HG02571 (cell line): ENCODE measurements at regions not wholly inside any gene's neighbourhood (a gene's known extent, or its start where the extent isn't known, plus 50 kb on each side); places are given as distances from the start of the nearest gene placed in this dataset.
"Not testable (repeated sequence)": the region's sequence is repeated elsewhere in the genome, so short reads cannot be mapped to it uniquely, and the experiment has no call there.

Source experiments
- ATAC-seq: cut with Tn5 transposase; IDR thresholded peaks from one replicate; pipeline ENCODE4 v1.9.1; 2021; ENCODE audit warnings: mild to moderate bottlenecking, moderate library complexity; ENCODE audit not compliant: unreplicated experiment

GRCh38 chr5:136631186-136631585 lies 265.8 kb upstream of the TRPC7 start:
- ATAC-seq = no peak

- ATAC-seq = no peak
These were observed 263.9 kb upstream of the TRPC7 start for GRCh38 chr5:136629125-136629792.

- ATAC-seq = no peak
These were observed 261.2 kb upstream of the TRPC7 start for GRCh38 chr5:136626531-136626930.

GRCh38 chr5:136622747-136623146 lies 257.4 kb upstream of the TRPC7 start:
- no peak for ATAC-seq

- ATAC-seq = no peak
These were observed 256.4 kb upstream of the TRPC7 start for GRCh38 chr5:136621743-136622142.

- ATAC-seq = no peak
These were observed 255.3 kb upstream of the TRPC7 start for GRCh38 chr5:136620621-136621020.

- no peak for ATAC-seq
These were observed 254.7 kb upstream of the TRPC7 start for GRCh38 chr5:136620016-136620419.

- ATAC-seq = no peak
These were observed 254.2 kb upstream of the TRPC7 start for GRCh38 chr5:136619556-136619955.

- ATAC-seq = no peak
These were observed 250.1 kb upstream of the TRPC7 start for GRCh38 chr5:136615251-136616119.

- no peak for ATAC-seq
These were observed 247.9 kb upstream of the TRPC7 start for GRCh38 chr5:136613230-136613629.

- ATAC-seq = no peak
These were observed 240.3 kb upstream of the TRPC7 start for GRCh38 chr5:136605638-136606037.

GRCh38 chr5:136600306-136600705 lies 235.0 kb upstream of the TRPC7 start:
- ATAC-seq = no peak

GRCh38 chr5:136598802-136599404 lies 233.6 kb upstream of the TRPC7 start:
- ATAC-seq = no peak

- no peak for ATAC-seq
These were observed 229.1 kb upstream of the TRPC7 start for GRCh38 chr5:136594416-136594815.

GRCh38 chr5:136590581-136590980 lies 225.2 kb upstream of the TRPC7 start:
- ATAC-seq = no peak

- no peak for ATAC-seq
These were observed 220.9 kb upstream of the TRPC7 start for GRCh38 chr5:136586196-136586595.

GRCh38 chr5:136584474-136584873 lies 219.1 kb upstream of the TRPC7 start:
- ATAC-seq = no peak

GRCh38 chr5:136579238-136579637 lies 213.9 kb upstream of the TRPC7 start:
- ATAC-seq = no peak

- not testable (repeated sequence) for ATAC-seq
These were observed 204.5 kb upstream of the TRPC7 start for GRCh38 chr5:136569875-136570274.

GRCh38 chr5:136565457-136565856 lies 200.1 kb upstream of the TRPC7 start:
- not testable (repeated sequence) for ATAC-seq

GRCh38 chr5:136565050-136565449 lies 199.7 kb upstream of the TRPC7 start:
- ATAC-seq = not testable (repeated sequence)

- ATAC-seq = not testable (repeated sequence)
These were observed 199.1 kb upstream of the TRPC7 start for GRCh38 chr5:136564431-136564830.
